GM21526 (cell line): ENCODE measurements at regions not wholly inside any gene's neighbourhood (a gene's known extent, or its start where the extent isn't known, plus 50 kb on each side); places are given as distances from the start of the nearest gene placed in this dataset.

ENCODE experiments used
- ATAC-seq: cut with Tn5 transposase; IDR thresholded peaks from one replicate; pipeline ENCODE4 v1.9.1; 2021; ENCODE audit warnings: moderate library complexity; ENCODE audit not compliant: unreplicated experiment, low FRiP score

GRCh38 chr1:234755449-234755863 lies 145.5 kb upstream of the IRF2BP2 start:
- no peak for ATAC-seq

- ATAC-seq, result no peak
These were observed 144.0 kb upstream of the IRF2BP2 start for GRCh38 chr1:234753979-234754378.

GRCh38 chr1:234752927-234753326 lies 142.9 kb upstream of the IRF2BP2 start:
- no peak for ATAC-seq

- no peak for ATAC-seq
These were observed 141.7 kb upstream of the IRF2BP2 start for GRCh38 chr1:234751678-234752077.

GRCh38 chr1:234750922-234751627 lies 141.1 kb upstream of the IRF2BP2 start:
- ATAC-seq, result no peak

- ATAC-seq, result no peak
These were observed 138.7 kb upstream of the IRF2BP2 start for GRCh38 chr1:234748713-234749112.

GRCh38 chr1:234748066-234748465 lies 138.1 kb upstream of the IRF2BP2 start:
- no peak for ATAC-seq

- no peak for ATAC-seq
These were observed 136.8 kb upstream of the IRF2BP2 start for GRCh38 chr1:234746798-234747196.

GRCh38 chr1:234745844-234746797 lies 136.1 kb upstream of the IRF2BP2 start:
- ATAC-seq, result no peak

GRCh38 chr1:234745276-234745675 lies 135.3 kb upstream of the IRF2BP2 start:
- no peak for ATAC-seq

- ATAC-seq, result no peak
These were observed 134.0 kb upstream of the IRF2BP2 start for GRCh38 chr1:234743791-234744611.

- no peak for ATAC-seq
These were observed 132.6 kb upstream of the IRF2BP2 start for GRCh38 chr1:234742622-234743021.

- no peak for ATAC-seq
These were observed 128.0 kb upstream of the IRF2BP2 start for GRCh38 chr1:234737967-234738314.

- ATAC-seq, result no peak
These were observed 125.9 kb upstream of the IRF2BP2 start for GRCh38 chr1:234735916-234736315.

- no peak for ATAC-seq
These were observed 125.5 kb upstream of the IRF2BP2 start for GRCh38 chr1:234735476-234735875.

- no peak for ATAC-seq
These were observed 124.9 kb upstream of the IRF2BP2 start for GRCh38 chr1:234734869-234735268.

- no peak for ATAC-seq
These were observed 124.4 kb upstream of the IRF2BP2 start for GRCh38 chr1:234734412-234734835.

- ATAC-seq, result no peak
These were observed 123.4 kb upstream of the IRF2BP2 start for GRCh38 chr1:234733427-234733826.

GRCh38 chr1:234732671-234733390 lies 122.9 kb upstream of the IRF2BP2 start:
- ATAC-seq, result no peak

GRCh38 chr1:234732260-234732659 lies 122.3 kb upstream of the IRF2BP2 start:
- no peak for ATAC-seq
